Vagina (tissue), 2 donors: ENCODE measurements at regions not wholly inside any gene's neighbourhood (a gene's known extent, or its start where the extent isn't known, plus 50 kb on each side); places are given as distances from the start of the nearest gene placed in this dataset.

Source experiments
- POLR2A ChIP-seq, 2 donors: fragments of 450-650 bp; IDR thresholded peaks; one replicate each; pipeline ENCODE4 v1.6.1; 2017; ENCODE audit warnings: antibody characterized with exemption in 2 of 2, mild to moderate bottlenecking in 2 of 2, moderate library complexity in 2 of 2
- TF ChIP-seq, protein P1 (sequence below), 3 experiments: fragments of 450-650 bp in 2 of 3; fragments of 200-600 bp in 1 of 3; sonication (generic) in 1 of 3; IDR thresholded peaks; one replicate each; pipeline ENCODE4 v1.5.1; 2017 to 2019; ENCODE audit warnings: antibody characterized with exemption in 3 of 3, mild to moderate bottlenecking in 2 of 3, moderate library complexity in 2 of 3

DNA sequence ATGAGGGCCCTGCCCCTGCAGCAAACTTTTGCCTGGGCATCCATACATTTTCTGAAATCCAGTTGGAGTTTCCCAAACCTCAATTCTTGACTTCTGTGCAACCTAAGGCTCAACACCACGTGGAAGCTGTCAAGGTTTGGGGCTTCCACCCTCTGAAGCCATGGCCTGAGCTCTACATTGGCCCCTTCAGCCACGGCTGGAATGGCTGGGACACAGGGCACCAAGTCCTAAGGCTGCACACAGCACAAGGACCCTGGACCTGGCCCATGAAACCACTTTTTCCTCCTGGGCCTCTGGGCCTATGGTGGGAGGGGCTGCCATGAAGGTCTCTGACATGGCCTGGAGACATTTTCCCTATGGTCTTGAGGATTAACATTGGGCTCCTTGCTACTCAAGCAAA, 266.3 kb downstream of the LRIG3 start:
- TF ChIP-seq, protein P1, sequence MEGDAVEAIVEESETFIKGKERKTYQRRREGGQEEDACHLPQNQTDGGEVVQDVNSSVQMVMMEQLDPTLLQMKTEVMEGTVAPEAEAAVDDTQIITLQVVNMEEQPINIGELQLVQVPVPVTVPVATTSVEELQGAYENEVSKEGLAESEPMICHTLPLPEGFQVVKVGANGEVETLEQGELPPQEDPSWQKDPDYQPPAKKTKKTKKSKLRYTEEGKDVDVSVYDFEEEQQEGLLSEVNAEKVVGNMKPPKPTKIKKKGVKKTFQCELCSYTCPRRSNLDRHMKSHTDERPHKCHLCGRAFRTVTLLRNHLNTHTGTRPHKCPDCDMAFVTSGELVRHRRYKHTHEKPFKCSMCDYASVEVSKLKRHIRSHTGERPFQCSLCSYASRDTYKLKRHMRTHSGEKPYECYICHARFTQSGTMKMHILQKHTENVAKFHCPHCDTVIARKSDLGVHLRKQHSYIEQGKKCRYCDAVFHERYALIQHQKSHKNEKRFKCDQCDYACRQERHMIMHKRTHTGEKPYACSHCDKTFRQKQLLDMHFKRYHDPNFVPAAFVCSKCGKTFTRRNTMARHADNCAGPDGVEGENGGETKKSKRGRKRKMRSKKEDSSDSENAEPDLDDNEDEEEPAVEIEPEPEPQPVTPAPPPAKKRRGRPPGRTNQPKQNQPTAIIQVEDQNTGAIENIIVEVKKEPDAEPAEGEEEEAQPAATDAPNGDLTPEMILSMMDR (IDR thresholded peaks at IDR 0.05): no peak
- TF ChIP-seq POLR2A (IDR thresholded peaks at IDR 0.05): no peak
